Islet of Langerhans (tissue), 1 donor: ENCODE measurements at regions not wholly inside any gene's neighbourhood (a gene's known extent, or its start where the extent isn't known, plus 50 kb on each side); places are given as distances from the start of the nearest gene placed in this dataset.

Experiments used
- FAIRE-seq: peaks from one replicate; lab custom pipeline; 2011; peaks lifted over from hg19 to GRCh38; lab: Jason Lieb, UNC

DNA sequence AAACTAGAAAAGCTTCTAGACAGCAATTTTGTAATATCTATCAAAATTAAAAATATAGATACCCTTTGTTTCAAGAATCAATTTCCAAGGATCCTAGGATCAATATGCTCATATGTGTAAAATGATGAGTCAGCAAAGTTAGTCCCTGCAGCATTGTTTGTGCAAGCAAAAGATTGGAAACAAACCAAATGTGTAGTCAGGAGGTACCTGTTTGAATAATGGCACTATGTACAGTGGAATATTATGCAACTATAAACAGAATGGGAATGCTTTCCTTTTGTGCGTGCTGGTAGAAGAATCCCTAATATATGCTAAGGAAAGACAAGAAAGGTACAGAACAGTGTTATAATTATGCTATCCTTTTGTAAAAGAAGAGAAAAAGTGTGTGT, 58.5 kb upstream of the PJA2 start:
- no peak for FAIRE-seq

GRCh38 chr5:109467058-109467457, 57.3 kb upstream of the PJA2 start:
- FAIRE-seq = no peak
